NCI-H2196 (cell line): ENCODE measurements at regions not wholly inside any gene's neighbourhood (a gene's known extent, or its start where the extent isn't known, plus 50 kb on each side); places are given as distances from the start of the nearest gene placed in this dataset.
"Not testable (repeated sequence)": the region's sequence is repeated elsewhere in the genome, so short reads cannot be mapped to it uniquely, and the experiment has no call there.

ENCODE experiments used
- DNase-seq: peaks from one replicate; lab custom pipeline; 2025; ENCODE audit not compliant: unreplicated experiment; lab: John Stamatoyannopoulos, UW

DNA sequence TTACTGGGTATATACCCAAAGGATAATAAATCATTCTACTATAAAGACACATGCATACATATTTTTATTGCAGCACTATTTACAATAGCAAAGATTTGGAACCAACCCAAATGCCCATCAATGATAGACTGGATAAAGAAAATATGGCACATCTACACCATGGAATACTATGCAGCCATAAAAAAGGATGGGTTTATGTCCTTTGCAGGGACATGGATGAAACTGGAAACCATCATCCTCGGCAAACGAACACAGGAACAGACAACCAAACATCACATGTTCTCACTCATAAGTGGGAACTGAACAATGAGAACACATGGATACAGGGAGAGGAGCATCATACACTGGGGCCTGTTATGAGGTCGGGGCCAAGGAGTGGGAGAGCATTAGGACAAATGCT lies 665.0 kb upstream of the KCNMB2 start:
- DNase-seq = not testable (repeated sequence)

DNA sequence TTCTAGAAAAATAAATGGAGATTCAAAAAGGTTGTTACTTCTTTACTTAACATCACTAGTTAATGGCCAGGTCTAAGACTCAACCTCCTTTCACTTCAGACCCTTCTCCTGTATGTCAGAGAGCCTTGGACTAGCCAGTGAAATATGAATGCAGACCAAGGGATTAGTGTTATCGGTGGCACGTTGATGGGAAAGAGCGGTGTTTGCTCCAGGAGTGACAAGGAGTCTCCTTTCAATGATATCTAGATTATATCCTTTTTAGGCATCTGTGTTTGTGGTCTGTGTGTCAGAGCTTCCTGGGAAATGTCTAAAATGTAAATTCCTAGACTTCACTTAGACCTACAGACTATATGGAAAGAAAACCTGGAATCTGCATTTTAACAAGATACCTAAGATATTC lies 658.0 kb upstream of the KCNMB2 start:
- DNase-seq = no peak

DNA sequence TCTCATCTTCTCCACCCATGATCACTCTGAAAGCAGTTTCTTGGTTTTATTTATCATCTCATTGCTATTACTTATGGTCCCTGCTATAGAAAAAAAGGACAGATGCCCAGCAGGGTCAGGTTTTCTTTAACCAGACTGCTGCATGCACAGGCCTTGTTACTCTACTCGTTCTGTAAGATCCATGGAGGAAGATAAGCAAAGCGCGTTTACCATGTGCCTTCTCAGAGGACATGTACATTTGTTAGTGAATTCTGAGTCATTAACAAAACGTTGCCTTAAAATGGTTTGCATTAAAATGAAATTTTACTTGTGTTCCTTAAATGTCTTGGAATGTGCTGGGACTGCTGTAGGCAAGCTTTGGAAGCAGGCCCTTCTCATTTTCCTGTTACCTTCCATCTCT lies 657.3 kb upstream of the KCNMB2 start:
- no peak for DNase-seq

DNA sequence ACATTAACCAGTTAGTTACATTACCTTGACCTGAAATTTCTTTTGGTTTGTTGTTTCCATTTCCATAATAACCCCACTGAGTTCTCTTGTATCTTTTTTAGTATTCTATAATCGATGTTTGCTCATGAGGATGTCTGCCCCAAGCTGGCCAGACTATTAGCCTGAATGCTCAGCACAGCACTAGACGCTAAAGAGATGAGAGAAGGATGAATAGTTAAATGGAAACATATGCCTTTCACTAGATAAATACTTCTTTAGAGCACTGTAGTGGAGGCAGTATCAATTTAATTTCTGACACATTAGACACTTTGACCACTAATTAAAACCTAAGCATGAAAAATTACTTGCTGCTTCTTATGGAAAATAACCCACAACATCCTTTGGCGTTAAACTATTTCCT lies 654.9 kb upstream of the KCNMB2 start:
- DNase-seq = no peak

DNA sequence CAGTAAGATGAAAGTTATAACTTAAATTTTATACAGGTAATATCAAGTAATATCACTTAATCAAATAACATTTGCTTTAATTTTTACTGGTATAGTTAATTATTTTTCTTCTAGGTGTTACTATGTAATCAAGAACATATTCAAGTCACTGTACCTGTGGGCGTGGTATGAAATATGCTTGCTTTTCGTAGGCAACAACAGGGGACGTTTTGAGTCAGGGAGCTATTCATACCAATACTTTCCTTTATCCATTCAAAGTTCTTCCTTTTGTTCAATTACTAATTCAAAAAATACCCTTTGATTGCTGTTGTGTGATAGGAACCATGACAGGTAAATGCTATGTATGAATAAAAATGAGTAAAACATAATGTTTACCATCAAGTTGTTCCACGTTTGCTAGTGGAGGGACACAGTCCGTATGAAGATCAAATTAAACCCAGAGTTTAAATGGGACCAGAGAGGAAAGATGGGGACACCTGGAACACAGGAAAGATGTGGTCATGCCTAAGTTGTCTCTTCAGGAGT lies 654.0 kb upstream of the KCNMB2 start:
- no peak for DNase-seq

DNA sequence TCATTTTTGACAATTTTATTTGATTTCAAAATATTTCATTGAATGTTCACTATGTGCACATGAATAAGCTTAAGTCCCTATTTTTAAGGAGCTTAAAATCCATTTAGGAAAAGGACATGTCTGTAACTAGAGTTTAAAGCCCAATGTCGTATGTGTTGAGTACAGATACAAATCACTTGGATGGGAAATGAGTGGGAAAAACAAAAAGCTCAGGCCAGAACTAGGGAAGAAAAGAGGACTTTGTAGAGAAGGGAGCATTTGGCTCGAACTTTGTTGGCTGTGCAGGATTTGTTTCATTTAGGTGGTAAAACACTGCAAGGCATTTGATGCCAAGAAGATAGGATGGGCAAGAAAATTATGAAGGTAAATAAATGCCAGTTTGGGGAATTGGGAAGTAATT lies 653.1 kb upstream of the KCNMB2 start:
- no peak for DNase-seq

DNA sequence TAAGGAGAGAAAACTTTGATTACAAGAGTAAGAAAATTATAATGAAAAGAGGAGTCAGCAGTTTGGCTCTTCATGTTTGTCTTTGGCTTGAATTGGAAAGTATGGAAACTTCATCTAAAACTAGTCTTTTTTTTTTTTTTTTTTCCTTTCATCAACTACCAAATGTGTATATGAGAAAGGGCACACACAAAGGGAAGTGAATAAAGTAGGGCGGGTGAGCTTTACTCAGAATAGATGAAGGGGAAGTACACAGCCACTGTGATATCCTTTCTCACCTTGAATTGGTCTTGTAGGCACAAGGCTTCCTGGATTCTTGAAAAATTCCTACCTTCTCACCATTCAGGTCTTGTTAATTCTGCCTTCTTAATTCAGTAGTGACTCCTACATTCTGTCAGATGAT lies 652.3 kb upstream of the KCNMB2 start:
- no peak for DNase-seq

DNA sequence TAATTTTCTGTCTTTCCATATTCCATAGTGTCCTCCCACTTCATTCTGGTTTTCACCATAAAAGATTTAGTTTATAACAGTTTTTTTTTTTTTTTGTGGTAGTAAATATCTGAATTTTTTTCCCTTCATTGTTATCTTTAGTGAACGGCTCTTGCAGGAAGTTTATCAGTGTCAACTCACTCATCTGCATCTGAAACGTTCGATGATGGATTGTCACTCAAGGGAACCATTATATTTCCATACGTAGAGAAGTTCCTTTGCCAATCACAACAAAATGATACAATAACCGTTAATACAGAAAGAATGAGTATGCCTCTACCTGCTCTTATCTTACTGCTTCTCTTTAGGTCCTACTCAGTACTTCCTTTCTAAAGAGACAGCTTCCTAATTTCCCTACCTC lies 651.2 kb upstream of the KCNMB2 start:
- no peak for DNase-seq

DNA sequence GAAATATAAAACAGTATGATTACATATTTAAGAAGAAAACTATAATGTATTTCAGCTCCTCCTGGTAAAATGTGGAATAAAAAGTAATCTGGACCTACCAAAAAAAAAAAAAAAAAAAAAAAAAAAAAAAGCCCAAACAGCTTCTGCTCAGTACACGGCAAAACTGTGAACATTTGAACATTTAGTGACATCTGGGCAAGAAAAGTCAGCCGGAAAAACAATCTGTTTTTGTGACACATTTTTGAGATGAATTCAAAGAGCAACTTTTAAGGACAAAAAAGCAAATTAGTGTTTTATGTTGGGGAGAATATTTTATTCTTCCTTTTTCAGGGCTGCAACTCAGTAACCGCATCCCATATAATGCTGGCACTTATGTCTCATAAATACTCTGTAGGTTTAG lies 649.7 kb upstream of the KCNMB2 start:
- no peak for DNase-seq

DNA sequence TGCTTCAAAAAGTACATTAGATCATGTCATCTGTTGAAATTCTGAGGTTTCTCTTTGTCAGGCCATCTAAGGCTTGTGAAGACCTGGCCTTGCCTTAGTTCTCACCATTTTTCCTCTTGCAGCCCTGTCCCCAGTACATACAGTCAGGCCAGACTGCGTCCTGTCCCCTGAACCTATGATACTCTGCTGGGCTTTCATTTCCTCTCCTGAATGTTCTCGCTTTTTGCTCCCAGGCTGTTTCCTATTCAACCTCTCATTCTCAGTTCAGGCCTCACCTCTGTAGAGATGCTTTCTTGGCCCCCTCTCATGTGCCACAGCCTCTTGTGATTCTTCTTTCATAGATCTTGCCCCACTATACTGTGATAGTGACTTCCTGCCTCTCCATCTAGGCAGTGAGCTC lies 648.8 kb upstream of the KCNMB2 start:
- no peak for DNase-seq

DNA sequence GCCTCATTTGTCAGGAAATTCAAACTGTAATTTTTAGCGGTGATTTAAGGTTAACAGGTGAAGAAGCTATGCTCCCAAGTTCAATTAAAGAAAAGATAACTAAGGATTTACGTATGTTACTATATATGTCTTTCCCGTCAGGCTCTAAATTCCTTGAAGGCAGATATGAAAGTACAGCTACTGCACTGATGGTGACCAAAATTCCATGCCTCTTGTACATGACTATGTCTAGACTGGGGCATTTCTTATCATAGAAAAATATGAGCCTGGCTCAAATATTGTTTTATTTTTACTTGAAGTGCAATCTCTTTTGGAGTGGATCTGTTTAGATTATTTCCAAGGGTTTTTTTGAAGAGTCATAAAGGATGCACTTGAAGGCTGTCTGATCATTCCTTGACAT lies 647.1 kb upstream of the KCNMB2 start:
- DNase-seq = no peak

DNA sequence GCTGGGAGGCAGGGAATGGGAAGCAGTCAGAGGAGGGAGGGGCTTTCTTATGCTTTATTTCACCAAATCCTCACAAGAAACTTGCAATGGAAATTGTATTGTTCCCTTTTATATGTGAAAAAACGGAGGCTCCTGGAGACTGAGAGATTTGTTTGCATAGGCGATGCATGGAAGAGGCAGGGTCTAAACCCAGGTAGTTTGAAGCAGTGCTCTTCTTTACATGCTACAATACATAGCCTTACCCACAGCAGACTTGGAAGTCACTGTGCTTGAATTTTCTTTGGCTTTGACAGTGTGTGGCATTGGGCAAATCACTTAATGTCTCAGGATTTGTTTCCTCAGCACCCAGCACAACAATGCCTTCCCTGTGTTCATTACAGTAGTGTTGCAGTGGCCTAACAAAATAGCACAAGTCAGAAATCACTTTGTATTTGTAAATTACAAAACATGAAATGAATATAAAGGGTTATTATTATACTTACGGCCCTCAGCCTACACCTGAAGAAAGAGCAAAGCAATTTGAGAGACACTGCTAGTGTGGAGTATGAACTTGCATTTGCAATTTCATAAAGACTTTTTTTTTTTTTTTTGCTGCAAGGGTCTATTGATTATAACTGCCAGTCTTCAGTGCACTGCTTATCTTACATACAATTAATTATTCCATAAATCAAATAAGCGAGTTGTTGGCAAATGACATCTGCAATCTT lies 646.4 kb upstream of the KCNMB2 start:
- DNase-seq = no peak

DNA sequence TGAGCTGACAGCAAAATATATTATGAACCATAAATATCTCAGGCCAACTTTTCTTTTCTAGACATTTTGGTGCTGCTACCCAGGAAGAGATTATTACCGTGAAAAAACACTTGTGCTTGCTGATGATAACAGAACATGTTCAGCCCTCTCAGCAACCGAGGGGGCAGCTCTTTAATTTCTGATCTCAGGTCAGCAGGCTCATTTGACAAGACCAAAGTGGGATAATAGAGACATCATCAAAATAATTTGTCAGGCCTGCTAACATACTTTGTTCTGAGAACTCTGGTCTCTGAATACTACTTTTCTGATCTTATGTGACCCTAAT lies 645.9 kb upstream of the KCNMB2 start:
- DNase-seq = no peak

DNA sequence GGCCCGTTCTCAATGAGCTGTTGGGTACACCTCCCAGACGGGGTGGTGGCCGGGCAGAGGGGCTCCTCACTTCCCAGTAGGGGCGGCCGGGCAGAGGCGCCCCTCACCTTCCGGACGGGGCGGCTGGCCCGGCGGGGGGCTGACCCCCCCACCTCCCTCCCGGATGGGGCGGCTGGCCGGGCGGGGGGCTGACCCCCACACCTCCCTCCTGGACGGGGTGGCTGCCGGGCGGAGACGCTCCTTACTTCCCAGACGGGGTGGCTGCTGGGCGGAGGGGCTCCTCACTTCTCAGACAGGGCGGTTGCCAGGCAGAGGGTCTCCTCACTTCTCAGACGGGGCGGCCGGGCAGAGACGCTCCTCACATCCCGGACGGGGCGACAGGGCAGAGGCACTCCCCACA lies 644.7 kb upstream of the KCNMB2 start:
- DNase-seq = not testable (repeated sequence)

DNA sequence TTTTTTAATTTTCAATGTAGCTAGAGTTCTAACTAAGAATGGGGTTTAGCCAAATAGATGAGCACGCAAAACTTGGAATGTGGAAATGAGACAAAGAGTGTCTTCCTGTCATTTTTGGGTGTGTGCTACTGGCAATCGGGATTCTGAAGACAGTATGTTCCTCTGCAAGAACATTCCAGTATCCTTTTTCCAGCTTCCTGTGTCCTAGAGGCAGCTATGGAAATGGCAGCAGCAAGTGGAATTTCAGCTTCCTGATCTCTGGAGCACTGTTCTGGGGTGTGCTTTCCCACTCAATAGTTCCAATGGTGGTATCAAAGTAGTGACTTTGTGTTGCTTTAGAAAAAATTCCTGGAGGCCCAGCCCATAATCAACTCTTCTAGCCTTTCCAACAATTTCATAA lies 642.9 kb upstream of the KCNMB2 start:
- DNase-seq = no peak

DNA sequence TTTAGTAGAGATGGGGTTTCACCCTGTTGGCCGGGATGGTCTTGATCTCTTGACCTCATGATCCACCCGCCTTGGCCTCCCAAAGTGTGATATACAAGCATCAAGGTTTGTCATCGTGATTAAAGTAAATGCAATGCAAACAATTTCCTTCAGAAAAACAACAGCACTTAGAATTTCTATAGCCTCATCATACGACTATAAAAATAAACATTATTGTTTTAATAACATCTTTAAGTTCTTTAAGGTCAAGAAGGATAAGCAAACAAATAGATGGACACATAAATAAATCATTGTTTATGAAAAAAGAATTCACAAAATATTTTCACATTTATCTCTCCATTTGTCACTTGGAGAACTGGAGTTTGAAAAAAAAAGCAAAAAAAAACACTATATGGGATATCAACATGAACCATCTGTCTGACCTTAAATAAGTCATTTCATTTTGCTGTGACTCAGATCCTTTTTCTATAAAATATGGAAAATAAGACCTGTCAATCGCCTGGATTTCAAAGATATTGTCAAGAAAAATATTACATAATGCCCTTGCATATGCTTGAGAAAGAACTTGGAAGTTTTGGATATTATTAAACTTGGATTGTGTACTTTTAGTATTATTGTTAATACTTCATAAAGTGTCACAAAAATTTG lies 642.0 kb upstream of the KCNMB2 start:
- DNase-seq = no peak

DNA sequence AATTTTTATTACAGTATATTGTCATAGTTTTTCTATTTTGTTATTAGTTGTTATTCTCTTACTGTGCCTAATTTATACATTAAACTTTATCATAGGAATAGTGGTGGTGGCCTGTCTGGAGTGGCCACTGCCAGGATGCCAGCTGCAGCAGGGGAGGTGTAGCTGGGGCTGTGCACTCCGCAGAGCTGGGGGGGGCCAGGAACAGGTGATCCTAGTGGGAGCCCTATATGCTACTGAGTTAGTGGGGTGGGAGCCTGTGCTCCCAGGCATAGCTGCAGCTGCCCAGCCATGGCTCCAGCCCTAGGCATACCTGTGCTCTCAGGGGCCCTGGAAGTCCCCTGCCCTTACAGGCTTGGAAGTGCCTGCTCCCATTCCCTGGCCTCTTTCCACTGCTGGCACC lies 638.1 kb upstream of the KCNMB2 start:
- no peak for DNase-seq

DNA sequence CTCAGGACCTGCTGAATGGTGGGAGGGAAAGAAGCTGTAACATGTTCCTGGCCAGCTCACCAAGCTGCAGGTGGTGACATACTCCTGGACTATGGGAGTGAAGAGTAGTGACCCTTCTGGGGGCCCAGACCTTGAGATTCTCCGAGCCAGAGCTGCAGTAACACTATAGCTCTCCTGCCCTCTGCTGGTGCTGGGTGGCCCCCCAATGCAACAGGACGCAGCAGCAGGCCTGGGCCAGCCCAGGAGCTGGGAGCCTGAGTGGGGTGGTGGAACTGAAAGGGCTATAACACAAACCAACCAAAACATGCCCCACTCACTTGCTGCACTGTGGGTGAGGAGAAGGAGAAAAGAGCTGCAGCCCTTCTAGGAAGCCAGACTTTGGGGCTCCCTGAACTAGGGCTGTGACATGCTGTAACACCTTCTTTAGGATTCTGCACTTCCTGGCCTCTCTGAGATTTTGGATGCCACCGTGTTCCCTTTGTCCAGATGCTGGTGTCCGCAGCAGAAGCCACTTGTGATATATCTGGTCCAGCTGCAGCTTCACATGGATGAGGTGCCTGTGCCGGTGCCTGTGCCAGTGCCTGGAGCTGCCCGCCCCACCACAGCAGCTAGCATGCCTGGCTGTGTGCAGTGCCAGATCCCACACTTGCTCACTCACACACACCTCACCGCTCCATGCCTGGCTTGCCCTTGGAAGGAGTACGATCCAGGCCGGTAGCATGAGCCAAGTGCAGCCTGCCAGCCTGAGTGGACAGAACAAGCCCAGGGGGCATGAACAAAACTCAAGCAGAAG lies 636.8 kb upstream of the KCNMB2 start:
- DNase-seq = no peak

DNA sequence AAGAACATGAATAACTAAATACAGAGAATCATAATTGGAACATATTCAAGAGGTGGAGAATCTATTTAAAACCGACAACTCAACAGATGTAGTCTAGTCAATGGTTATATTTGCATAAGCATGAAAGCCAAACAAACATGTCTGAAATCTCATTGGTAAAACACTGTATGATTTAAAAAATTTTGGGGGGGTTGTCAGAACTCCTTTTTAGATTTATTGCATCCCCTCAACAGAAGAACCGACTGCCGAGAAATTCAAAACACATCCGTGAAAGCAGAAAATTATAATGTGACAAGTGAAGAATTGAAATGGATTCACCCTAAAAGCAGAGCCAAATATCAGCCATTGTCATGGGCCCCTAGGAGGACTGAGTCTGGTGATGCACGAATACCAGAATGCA lies 633.4 kb upstream of the KCNMB2 start:
- DNase-seq = no peak

DNA sequence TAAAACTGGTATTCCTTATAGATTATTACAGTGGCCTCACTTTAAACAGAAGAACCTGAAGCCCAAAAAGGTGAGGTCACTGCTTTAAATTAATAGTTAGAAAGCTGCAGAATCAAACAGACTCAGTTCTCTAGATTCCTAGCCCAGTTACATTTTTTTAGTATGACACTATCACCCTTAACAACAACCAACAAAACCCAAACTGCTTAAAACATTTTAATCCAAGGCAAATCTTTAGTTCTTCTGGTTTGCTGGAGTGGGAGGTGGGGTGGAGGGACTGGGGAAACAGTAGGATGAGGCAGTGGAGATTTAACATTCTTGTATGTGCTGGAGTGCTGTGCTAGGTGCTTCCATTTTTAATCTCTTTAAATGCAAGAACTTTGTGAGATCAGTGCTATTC lies 631.6 kb upstream of the KCNMB2 start:
- no peak for DNase-seq

DNA sequence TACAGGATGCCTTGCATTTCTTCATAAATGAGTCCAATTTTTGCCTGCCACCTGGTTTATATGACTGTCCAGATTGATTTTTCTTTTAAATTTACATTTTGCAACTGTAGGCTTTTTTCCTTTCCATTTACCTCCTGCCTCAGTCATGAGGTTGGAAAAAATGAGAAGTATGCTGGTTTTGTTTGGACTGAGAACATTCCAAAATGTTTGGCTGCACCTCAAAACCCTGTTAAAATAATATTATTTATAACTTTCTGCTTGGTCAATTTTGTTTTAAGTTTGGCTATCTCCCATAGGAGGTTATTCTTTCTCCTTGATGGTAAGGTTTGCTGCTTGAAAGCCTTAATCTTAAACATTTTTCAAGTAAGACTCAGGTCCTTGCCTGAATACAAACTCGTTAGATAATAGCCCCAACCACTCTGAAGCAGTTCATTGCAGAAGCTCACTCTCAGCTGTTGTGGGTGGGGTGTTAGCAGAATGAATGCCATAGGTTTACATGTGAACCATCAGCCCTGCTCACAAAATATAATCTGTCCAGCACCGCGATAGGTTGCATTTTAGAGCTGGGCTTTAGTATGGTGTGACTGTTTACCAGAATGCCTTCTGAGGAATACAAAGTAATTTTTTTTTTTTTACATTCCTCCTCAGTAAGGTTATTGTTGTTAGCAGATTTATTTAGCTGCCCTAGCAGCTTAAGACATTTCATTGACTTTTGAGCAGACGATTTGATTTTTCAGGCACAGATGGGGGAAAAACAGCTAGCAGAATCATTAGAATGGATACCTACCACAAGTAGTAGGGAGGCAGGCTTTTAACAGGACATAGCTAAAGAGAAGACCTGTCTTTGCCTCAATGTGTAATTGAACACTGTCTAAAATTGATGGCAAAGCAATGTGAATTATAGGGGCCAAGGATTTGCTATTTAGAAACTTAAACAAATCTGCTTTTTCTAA lies 630.8 kb upstream of the KCNMB2 start:
- DNase-seq = no peak
